Vagina (tissue), 2 donors: ENCODE measurements at regions not wholly inside any gene's neighbourhood (a gene's known extent, or its start where the extent isn't known, plus 50 kb on each side); places are given as distances from the start of the nearest gene placed in this dataset.

ENCODE experiments used
- DNase-seq, 2 donors: peaks; one replicate each; pipeline ENCODE4 v3.0.0-alpha.2; 2017; ENCODE audit errors: extremely low spot score in 2 of 2
- H3K27ac ChIP-seq: fragments of 200-600 bp; sonication (generic); one replicate; pipeline ENCODE4 v1.5.1; 2019
- H3K27me3 ChIP-seq: fragments of 200-600 bp; sonication (generic); one replicate; pipeline ENCODE4 v1.5.1; 2019
- H3K36me3 ChIP-seq, 2 donors: fragments of 200-600 bp; sonication (generic); one replicate each; pipeline ENCODE4 v1.5.1; 2017 to 2019
- H3K4me1 ChIP-seq: fragments of 200-600 bp; sonication (generic); one replicate; pipeline ENCODE4 v1.5.1; 2019
- H3K4me3 ChIP-seq, 2 donors: fragments of 200-600 bp; sonication (generic); 1 replicate in 1 of 2; 2 replicates in 1 of 2; pipeline ENCODE4 v1.5.1; 2016 to 2019
- H3K9me3 ChIP-seq: fragments of 200-600 bp; sonication (generic); one replicate; pipeline ENCODE4 v1.5.1; 2019
- CTCF ChIP-seq, 3 experiments: fragments of 450-650 bp in 2 of 3; fragments of 200-600 bp in 1 of 3; sonication (generic) in 1 of 3; IDR thresholded peaks; one replicate each; pipeline ENCODE4 v1.5.1; 2017 to 2019; ENCODE audit warnings: antibody characterized with exemption in 3 of 3, mild to moderate bottlenecking in 2 of 3, moderate library complexity in 2 of 3
- POLR2A ChIP-seq, 2 donors: fragments of 450-650 bp; IDR thresholded peaks; one replicate each; pipeline ENCODE4 v1.6.1; 2017; ENCODE audit warnings: antibody characterized with exemption in 2 of 2, mild to moderate bottlenecking in 2 of 2, moderate library complexity in 2 of 2
- POLR2AphosphoS5 ChIP-seq, 2 donors: sonication (generic); formaldehyde crosslinking; IDR thresholded peaks; one replicate each; pipeline ENCODE4 v1.9.0; 2017; ENCODE audit warnings: antibody characterized with exemption in 2 of 2, mild to moderate bottlenecking in 2 of 2, low read depth in 1 of 2; ENCODE audit not compliant: insufficient read depth in 1 of 2
- intact Hi-C: fragments of 100-400 bp; cut with DNase I; formaldehyde crosslinking; loops from one replicate; pipeline ENCODE4 v1.15.1; 2023

- TF ChIP-seq CTCF (IDR thresholded peaks at IDR 0.05) (no peak), POLR2AphosphoS5 (IDR thresholded peaks at IDR 0.05; ENCODE audit: insufficient read depth in 1 of 2, low read depth in 1 of 2) (no peak), POLR2A (IDR thresholded peaks at IDR 0.05) (no peak)
Measured at GRCh38 chr2:66034467-66034866, 400.5 kb upstream of the MEIS1 start.

GRCh38 chr2:66032226-66032775 lies 402.6 kb upstream of the MEIS1 start:
- H3K27me3 ChIP-seq, result no peaks in the 10 kb centered on the region
- H3K36me3 ChIP-seq, result no peaks in the 10 kb centered on the region
- no peak overlapping the region for H3K4me3 ChIP-seq
- TF ChIP-seq POLR2AphosphoS5 (IDR thresholded peaks at IDR 0.05; ENCODE audit: insufficient read depth in 1 of 2, low read depth in 1 of 2) (no peak), POLR2A (IDR thresholded peaks at IDR 0.05) (no peak), CTCF (IDR thresholded peaks at IDR 0.05) (no peak)
- H3K4me1 ChIP-seq, result no peaks in the 10 kb centered on the region
- no peaks in the 10 kb centered on the region for H3K9me3 ChIP-seq
- intact Hi-C loops, result no loop called here
- no peak for DNase-seq
- no peak overlapping the region for H3K27ac ChIP-seq

More at GRCh38 chr2:66034467-66034866, 400.5 kb upstream of the MEIS1 start:
- intact Hi-C loops, result no loop called here
- H3K4me3 ChIP-seq, result no peak overlapping the region
- H3K4me1 ChIP-seq, result no peaks in the 10 kb centered on the region
- no peak overlapping the region for H3K27ac ChIP-seq
- no peaks in the 10 kb centered on the region for H3K27me3 ChIP-seq
- H3K36me3 ChIP-seq, result no peaks in the 10 kb centered on the region
- no peak for DNase-seq
- no peaks in the 10 kb centered on the region for H3K9me3 ChIP-seq

DNA sequence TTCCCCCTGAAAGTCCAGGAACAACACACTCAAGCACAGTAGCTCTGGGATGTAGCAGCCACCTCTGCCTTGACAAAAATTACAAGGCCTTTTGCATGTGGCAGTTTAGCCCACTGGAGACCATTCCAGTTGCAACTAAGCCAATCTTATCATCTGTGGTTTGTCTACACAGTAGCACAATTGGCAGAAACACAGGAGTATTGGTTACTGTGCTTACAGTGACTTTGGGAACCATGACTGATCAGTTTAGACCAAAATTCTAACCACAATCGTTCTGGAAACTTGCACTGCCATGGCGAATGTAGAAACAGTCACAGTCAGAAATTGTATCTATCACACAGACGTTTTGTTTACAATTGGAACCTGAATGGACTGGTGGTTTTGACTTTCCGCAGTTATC lies 403.7 kb upstream of the MEIS1 start:
- no peak overlapping the region for H3K27ac ChIP-seq
- no peaks in the 10 kb centered on the region for H3K36me3 ChIP-seq
- H3K9me3 ChIP-seq, result no peaks in the 10 kb centered on the region
- H3K4me1 ChIP-seq, result no peaks in the 10 kb centered on the region
- DNase-seq, result no peak
- intact Hi-C loops, result no loop called here
- H3K4me3 ChIP-seq, result no peak overlapping the region
- no peaks in the 10 kb centered on the region for H3K27me3 ChIP-seq
- TF ChIP-seq CTCF (IDR thresholded peaks at IDR 0.05), result no peak
- TF ChIP-seq POLR2AphosphoS5 (IDR thresholded peaks at IDR 0.05; ENCODE audit: insufficient read depth in 1 of 2, low read depth in 1 of 2), result no peak
- no peak for TF ChIP-seq POLR2A (IDR thresholded peaks at IDR 0.05)

DNA sequence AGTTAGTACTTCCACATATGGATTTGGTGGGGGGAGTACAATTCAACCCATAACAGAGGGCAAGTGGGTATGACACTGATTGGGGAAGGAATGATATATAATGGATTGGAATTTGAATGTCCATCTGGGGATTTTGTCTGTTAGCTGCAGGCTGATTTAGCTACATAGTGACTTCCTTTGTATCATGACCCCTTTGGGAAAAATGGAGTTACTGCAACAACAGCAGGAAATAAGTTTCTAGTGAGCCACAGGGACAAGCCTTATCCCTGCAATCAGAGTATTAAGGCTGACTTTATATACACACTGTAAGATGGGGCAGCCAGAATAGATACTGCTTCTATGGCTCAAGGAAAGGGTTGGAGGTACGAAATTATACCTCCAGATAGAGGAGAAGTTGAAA lies 404.4 kb upstream of the MEIS1 start:
- intact Hi-C loops, result no loop called here
- TF ChIP-seq POLR2AphosphoS5 (IDR thresholded peaks at IDR 0.05; ENCODE audit: insufficient read depth in 1 of 2, low read depth in 1 of 2) (no peak), CTCF (IDR thresholded peaks at IDR 0.05) (no peak), POLR2A (IDR thresholded peaks at IDR 0.05) (no peak)
- Histone ChIP-seq H3K27ac (no peak overlapping the region), H3K9me3 (no peaks in the 10 kb centered on the region), H3K27me3 (no peaks in the 10 kb centered on the region), H3K36me3 (no peaks in the 10 kb centered on the region), H3K4me3 (no peak overlapping the region), H3K4me1 (no peaks in the 10 kb centered on the region)
- no peak for DNase-seq

DNA sequence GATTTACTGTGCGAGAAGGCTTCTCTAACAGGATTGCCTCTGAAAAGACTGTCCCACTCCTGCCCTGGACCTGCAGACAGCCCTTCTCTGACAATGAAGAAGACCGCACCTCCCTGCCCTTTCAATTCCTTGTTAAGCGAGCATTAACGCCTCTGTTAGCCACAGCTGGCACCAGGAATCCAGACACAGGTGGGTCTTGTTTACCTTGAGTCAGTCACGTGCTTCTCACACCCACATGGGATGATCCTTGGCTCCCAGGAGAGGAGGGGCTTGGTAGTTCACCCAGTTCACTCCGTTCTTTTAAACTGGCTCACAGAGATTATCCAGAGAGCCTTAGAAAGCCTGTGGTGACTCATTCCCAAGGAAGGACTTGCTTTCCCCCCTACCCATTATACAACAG lies 410.5 kb upstream of the MEIS1 start:
- no peak overlapping the region for H3K4me3 ChIP-seq
- intact Hi-C loops, result no loop called here
- no peak for TF ChIP-seq POLR2AphosphoS5 (IDR thresholded peaks at IDR 0.05; ENCODE audit: insufficient read depth in 1 of 2, low read depth in 1 of 2)
- no peaks in the 10 kb centered on the region for H3K27me3 ChIP-seq
- no peak for DNase-seq
- H3K4me1 ChIP-seq, result no peaks in the 10 kb centered on the region
- H3K27ac ChIP-seq, result no peak overlapping the region
- H3K9me3 ChIP-seq, result no peaks in the 10 kb centered on the region
- H3K36me3 ChIP-seq, result no peaks in the 10 kb centered on the region
